ENCODE measurements at regions not wholly inside any gene's neighbourhood (a gene's known extent, or its start where the extent isn't known, plus 50 kb on each side); places are given as distances from the start of the nearest gene placed in this dataset.

GRCh38 chr6:14423330-14423729 is 305.8 kb downstream of the CD83 start:
- TF ChIP-seq CTCF (IDR thresholded peaks at IDR 0.05) (no peak), SP1 (CRISPR knock-in tag; conservative IDR thresholded peaks at IDR 0.05) (no peak), RELA (CRISPR knock-in tag; IDR thresholded peaks at IDR 0.05; ENCODE audit: borderline replicate concordance) (no peak)
